Activated CD8-positive, alpha-beta memory T cell treated with anti-CD3 and anti-CD28 coated beads, Interleukin-2, amount 50 U/mL, for 4 hours (primary cell): ENCODE measurements at regions not wholly inside any gene's neighbourhood (a gene's known extent, or its start where the extent isn't known, plus 50 kb on each side); places are given as distances from the start of the nearest gene placed in this dataset.

ENCODE experiments used
- DNase-seq: peaks from one replicate; pipeline ENCODE4 v3.0.0-alpha.2; 2020

GRCh38 chr18:78903436-78904178 is 76.0 kb upstream of the SALL3 start:
- no peak for DNase-seq

GRCh38 chr18:78904179-78904531 is 75.5 kb upstream of the SALL3 start:
- DNase-seq, result no peak

- no peak for DNase-seq
These were observed 74.3 kb upstream of the SALL3 start for GRCh38 chr18:78905334-78905733.

GRCh38 chr18:78906066-78906465 is 73.6 kb upstream of the SALL3 start:
- DNase-seq, result no peak

GRCh38 chr18:78908462-78909260 is 71.0 kb upstream of the SALL3 start:
- DNase-seq, result no peak

GRCh38 chr18:78911751-78912283 is 67.8 kb upstream of the SALL3 start:
- DNase-seq, result no peak

GRCh38 chr18:78912336-78912735 is 67.3 kb upstream of the SALL3 start:
- no peak for DNase-seq

GRCh38 chr18:78912844-78913243 is 66.8 kb upstream of the SALL3 start:
- DNase-seq, result no peak

- DNase-seq, result no peak
These were observed 66.2 kb upstream of the SALL3 start for GRCh38 chr18:78913395-78913794.

GRCh38 chr18:78913830-78914231 is 65.8 kb upstream of the SALL3 start:
- DNase-seq, result no peak

- DNase-seq, result no peak
These were observed 65.2 kb upstream of the SALL3 start for GRCh38 chr18:78914249-78914935.

GRCh38 chr18:78915446-78916008 is 64.1 kb upstream of the SALL3 start:
- no peak for DNase-seq

- no peak for DNase-seq
These were observed 60.9 kb upstream of the SALL3 start for GRCh38 chr18:78918707-78919106.

GRCh38 chr18:78919956-78920355 is 59.7 kb upstream of the SALL3 start:
- no peak for DNase-seq

GRCh38 chr18:78920456-78921138 is 59.0 kb upstream of the SALL3 start:
- no peak for DNase-seq

GRCh38 chr18:78922856-78923255 is 56.8 kb upstream of the SALL3 start:
- no peak for DNase-seq

- DNase-seq, result no peak
These were observed 55.3 kb upstream of the SALL3 start for GRCh38 chr18:78924301-78924700.

- no peak for DNase-seq
These were observed 54.7 kb upstream of the SALL3 start for GRCh38 chr18:78924786-78925540.

- no peak for DNase-seq
These were observed 53.9 kb upstream of the SALL3 start for GRCh38 chr18:78925557-78926242.

GRCh38 chr18:78926243-78926615 is 53.4 kb upstream of the SALL3 start:
- no peak for DNase-seq

- DNase-seq, result no peak
These were observed 52.5 kb upstream of the SALL3 start for GRCh38 chr18:78927156-78927555.
